Mucosa of descending colon (tissue), 3 donors: ENCODE measurements at regions not wholly inside any gene's neighbourhood (a gene's known extent, or its start where the extent isn't known, plus 50 kb on each side); places are given as distances from the start of the nearest gene placed in this dataset.
"Not testable (repeated sequence)": the region's sequence is repeated elsewhere in the genome, so short reads cannot be mapped to it uniquely, and the experiment has no call there.

Source experiments
- ATAC-seq: fragments of 200-7000 bp; cut with Tn5 transposase; one replicate; pipeline ENCODE4 v1.9.1; 2020; ENCODE audit warnings: mild to moderate bottlenecking, moderate library complexity
- DNase-seq, 3 donors: peaks; one replicate each; pipeline ENCODE4 v3.0.0-alpha.2; 2020
- H3K36me3 ChIP-seq: fragments of 200-600 bp; one replicate; pipeline ENCODE4 v1.8.0; 2021; ENCODE audit warnings: low read depth, mild to moderate bottlenecking
- H3K4me1 ChIP-seq: fragments of 200-600 bp; one replicate; pipeline ENCODE4 v1.8.0; 2021; ENCODE audit warnings: low read depth, mild to moderate bottlenecking
- H3K4me3 ChIP-seq: fragments of 200-600 bp; one replicate; pipeline ENCODE4 v1.8.0; 2021; ENCODE audit warnings: mild to moderate bottlenecking
- H3K9me3 ChIP-seq: fragments of 200-600 bp; one replicate; pipeline ENCODE4 v1.8.0; 2021; ENCODE audit warnings: mild to moderate bottlenecking
- CTCF ChIP-seq: fragments of 200-600 bp; IDR thresholded peaks from one replicate; pipeline ENCODE4 v1.8.0; 2022; ENCODE audit warnings: antibody characterized with exemption, mild to moderate bottlenecking
- intact Hi-C, 2 donors: fragments of 100-400 bp; cut with DNase I in 1 of 2; cut with micrococcal nuclease in 1 of 2; formaldehyde crosslinking; loops; one replicate each; pipeline versions ENCODE4 v1.11.0 to v1.11.1; 2022; cut with DNase I, micrococcal nuclease
- donor health status: DM: no; HTN: no; CAD: no; lungs with moderate emphysema.
- donor health status: DM: no; HTN: no; CAD: no.
- donor health status: DM: no; HTN: yes; CAD: no.

- DNase-seq: no peak
- no peaks in the 10 kb centered on the region for H3K9me3 ChIP-seq
- H3K4me1 ChIP-seq: no peaks in the 10 kb centered on the region
- no peaks in the 10 kb centered on the region for H3K36me3 ChIP-seq
- ATAC-seq: no peak
- no peak overlapping the region for H3K4me3 ChIP-seq
- intact Hi-C loops: no loop called here
- no peak for TF ChIP-seq CTCF
Observed at GRCh38 chr1:98575955-98576354, 85.6 kb upstream of the SNX7 start.

GRCh38 chr1:98565951-98566350 is 95.6 kb upstream of the SNX7 start:
- TF ChIP-seq CTCF: no peak
- no peaks in the 10 kb centered on the region for H3K4me1 ChIP-seq
- DNase-seq (no peak), ATAC-seq (no peak)
- H3K4me3 ChIP-seq: no peak overlapping the region
- no peaks in the 10 kb centered on the region for H3K36me3 ChIP-seq
- intact Hi-C loops: no loop called here
- peaks cover 7% of the 10 kb centered on the region for H3K9me3 ChIP-seq

GRCh38 chr1:98559291-98559690 is 102.2 kb upstream of the SNX7 start:
- peaks cover 7% of the 10 kb centered on the region for H3K9me3 ChIP-seq
- no peak overlapping the region for H3K4me3 ChIP-seq
- no peak for TF ChIP-seq CTCF
- no peak for ATAC-seq
- no peaks in the 10 kb centered on the region for H3K36me3 ChIP-seq
- no peaks in the 10 kb centered on the region for H3K4me1 ChIP-seq
- intact Hi-C loops: no loop called here
- no peak for DNase-seq

GRCh38 chr1:98557895-98558294 is 103.6 kb upstream of the SNX7 start:
- Histone ChIP-seq H3K4me3 (no peak overlapping the region), H3K9me3 (peaks cover 1% of the 10 kb centered on the region), H3K4me1 (no peaks in the 10 kb centered on the region), H3K36me3 (no peaks in the 10 kb centered on the region)
- DNase-seq (no peak), ATAC-seq (no peak)
- no peak for TF ChIP-seq CTCF
- intact Hi-C loops: no loop called here

- no peak for ATAC-seq
- H3K9me3 ChIP-seq: no peaks in the 10 kb centered on the region
- intact Hi-C loops: no loop called here
- H3K4me3 ChIP-seq: no peak overlapping the region
- H3K4me1 ChIP-seq: no peaks in the 10 kb centered on the region
- TF ChIP-seq CTCF: peak; percentile 11
- DNase-seq: no peak
- no peaks in the 10 kb centered on the region for H3K36me3 ChIP-seq
Observed at GRCh38 chr1:98556521-98557158, 104.9 kb upstream of the SNX7 start.

GRCh38 chr1:98555814-98556213 is 105.7 kb upstream of the SNX7 start:
- no peak for TF ChIP-seq CTCF
- ATAC-seq: no peak
- Histone ChIP-seq H3K4me3 (no peak overlapping the region), H3K4me1 (no peaks in the 10 kb centered on the region), H3K36me3 (no peaks in the 10 kb centered on the region), H3K9me3 (no peaks in the 10 kb centered on the region)
- intact Hi-C loops: no loop called here
- no peak for DNase-seq

GRCh38 chr1:98552576-98553074 is 108.9 kb upstream of the SNX7 start:
- intact Hi-C loops, H3K9me3 ChIP-seq, ATAC-seq, H3K4me1 ChIP-seq, H3K4me3 ChIP-seq, H3K36me3 ChIP-seq: not testable (repeated sequence)
- DNase-seq: peak in 1 of 3 donors; percentile 10
